Retina (tissue), 1 donor: ENCODE measurements at regions not wholly inside any gene's neighbourhood (a gene's known extent, or its start where the extent isn't known, plus 50 kb on each side); places are given as distances from the start of the nearest gene placed in this dataset.

Experiments
- DNase-seq: peaks from one replicate; pipeline ENCODE4 v3.0.0-alpha.2; 2016

DNA sequence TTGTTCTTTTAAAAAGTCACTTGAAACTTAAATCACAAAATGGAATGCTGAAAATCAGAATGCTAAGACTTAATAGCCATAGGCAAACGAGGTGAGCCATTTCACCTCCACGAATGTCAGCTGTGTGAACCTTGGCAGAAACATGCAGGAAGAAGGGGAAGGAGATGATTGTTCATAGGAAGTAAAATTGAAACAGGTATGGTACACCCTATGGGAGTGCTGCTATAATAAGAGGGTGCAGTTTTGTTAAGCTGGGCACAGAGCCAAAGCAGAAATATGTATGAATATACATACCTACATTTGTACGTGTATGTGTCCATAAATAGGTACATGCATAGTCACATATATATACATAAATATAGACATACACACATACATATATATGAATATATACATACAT, 51.0 kb upstream of the SPINK5 start:
- no peak for DNase-seq

DNA sequence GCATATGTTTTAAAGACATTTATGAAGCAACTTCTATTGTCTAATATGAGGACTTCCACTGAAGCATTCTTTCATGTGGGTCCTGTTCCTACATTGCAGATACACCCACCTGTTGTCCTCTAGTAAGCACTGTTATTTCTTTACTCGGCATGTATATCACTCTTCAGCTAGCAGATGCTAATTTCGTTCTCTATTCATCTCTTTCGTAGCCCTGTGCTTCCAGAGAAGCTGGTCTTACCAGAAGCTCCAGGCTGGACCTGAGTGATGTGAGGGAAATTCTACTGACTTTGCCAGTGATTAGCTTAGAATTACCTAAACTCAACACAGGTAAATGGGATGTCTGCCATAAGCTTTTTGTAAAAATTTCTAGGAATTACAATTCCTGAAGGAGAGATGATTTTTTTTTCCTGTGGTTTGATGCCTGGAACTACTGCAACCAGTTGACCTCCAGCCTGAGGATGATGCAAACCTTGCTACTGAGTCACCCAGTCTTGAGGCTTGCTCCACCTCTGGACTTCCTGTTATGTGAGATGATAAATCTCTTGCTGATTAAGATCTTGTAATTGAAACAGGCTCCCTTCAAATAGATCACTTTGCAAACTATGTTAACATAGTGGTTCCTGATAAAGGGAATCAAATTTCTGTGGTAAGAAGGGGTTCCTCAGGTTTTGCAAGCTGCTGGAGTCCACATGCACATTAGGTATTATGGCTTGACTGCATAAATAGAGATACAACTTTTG, 52.2 kb upstream of the SPINK5 start:
- DNase-seq: no peak

DNA sequence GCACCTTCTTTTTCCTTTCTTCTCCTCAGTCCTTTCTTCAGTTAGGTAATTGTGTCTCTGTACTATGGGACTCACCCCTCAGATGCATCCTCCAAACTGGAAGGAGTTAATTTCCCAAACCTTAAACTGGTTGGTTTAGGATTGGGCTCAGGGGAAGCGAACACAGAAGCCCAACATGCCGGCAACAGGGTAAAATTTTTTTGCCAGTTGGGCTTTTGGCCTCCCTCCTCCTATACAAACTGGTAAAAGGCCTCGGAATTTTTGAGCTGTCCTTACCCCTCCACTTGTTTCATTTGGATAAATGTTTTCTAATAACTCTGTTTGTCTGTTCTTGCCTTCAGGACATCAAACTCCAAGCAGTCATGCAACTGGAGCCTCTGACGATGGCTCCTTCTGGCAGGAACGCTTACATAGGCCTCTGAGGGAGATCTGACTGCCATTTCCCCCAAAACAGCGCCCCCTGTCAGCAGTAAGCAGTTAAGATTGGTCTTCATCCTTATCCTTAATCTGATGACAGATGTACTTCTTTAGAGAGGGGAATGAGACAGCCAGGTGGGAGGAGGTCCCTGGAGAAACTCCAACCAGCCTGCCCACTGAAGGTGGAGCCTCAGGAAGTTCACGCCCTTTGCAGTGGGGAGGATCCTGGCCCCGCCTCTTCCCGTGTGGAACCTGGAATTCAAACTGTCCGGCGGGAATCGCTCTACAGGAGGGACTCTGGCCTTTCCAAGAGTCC, 57.8 kb upstream of the SPINK5 start:
- DNase-seq: no peak

DNA sequence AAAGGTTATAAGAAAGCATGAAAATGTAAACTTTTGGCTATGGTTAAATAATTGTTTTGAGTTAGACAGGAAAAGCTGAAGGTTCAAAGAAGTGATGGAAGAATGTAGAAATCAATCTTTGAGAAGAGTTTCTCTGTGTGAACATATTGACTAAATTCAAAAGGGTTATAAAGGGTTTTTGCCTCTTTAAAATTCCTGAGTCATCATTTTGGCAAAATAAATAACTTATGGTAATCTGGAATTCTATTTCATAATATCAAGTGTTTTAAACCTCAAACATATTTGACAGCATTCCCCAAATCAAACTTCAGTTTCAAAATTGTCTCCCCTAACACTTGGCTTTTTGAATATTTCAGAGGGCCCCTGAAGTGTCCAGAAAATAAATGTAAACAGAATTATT, 60.6 kb upstream of the SPINK5 start:
- DNase-seq: no peak

DNA sequence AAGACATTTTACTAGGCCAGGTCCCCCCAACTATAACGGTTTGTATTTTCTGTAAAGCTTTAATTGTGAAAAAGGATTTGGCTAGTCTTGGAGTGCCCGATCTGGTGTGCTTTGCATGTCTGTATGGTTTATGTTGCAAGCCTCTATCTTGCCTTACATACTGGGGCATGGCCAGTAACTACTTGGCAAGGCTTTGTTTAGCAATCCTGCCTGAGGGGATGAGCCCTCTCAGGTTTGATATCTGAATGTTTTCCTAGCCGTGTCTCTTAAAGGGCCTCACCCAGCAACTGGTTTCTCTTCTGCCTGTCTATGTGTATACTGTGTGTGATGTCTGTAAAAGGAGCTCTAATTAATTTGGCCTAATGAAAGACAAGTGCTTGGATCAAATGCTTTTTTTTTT, 61.3 kb upstream of the SPINK5 start:
- no peak for DNase-seq

DNA sequence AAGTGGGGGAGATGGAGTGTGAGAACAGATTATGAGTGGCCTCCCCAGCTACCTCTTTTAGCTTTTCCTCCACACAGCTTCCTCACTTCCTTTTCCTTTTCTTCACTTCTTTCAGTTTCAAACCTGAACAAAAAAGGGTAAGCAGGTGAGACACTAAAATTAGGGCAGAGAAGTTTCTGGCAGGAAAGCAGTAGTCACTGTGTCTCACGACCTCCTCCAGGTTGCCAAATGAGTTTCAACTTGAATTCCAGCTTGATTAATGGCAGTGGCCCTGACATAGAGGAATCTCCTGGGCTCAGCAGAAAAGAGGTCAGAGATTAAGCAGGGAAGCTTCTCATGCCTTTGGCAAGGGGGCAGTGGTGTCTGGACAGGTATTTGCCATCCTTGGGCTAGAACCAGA, 63.7 kb upstream of the SPINK5 start:
- DNase-seq: no peak

DNA sequence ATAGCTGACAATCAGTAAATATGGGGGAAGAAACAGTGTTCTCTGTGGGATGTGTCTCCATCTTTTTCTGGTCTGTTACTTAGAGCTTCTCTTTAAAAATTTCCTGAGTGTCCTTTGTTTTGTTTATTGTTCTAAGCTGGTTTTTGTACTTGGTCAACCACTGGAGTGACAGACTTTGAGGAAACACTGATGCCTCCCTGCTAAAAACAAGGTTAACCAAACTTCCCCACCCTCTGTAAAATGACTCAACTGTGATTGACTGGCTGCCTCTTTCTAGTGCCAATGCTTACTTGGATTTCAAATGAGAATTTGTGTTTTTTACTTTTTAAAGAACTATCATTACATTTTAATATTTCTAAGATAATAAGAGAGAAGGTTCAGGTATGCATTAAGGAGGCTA, 65.1 kb upstream of the SPINK5 start:
- no peak for DNase-seq

DNA sequence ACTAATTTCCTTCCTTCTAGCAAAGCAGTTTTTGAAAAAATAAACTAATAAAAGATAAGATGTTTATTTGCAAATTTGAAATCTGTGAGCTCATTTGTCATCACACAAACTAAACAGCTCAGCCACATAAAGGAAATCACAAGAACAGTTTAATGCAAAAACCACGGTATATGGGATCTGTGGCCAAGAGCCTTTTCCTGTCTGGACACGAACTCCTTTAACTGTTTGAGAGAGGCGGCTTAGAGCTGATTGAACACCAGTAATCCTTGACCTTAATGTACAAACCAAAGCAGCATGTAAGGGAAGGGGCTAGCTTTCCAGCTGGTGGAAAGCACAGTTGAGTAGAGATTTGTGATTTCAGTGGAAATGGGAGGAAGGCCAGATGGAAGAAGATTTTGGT, 66.3 kb upstream of the SPINK5 start:
- no peak for DNase-seq

DNA sequence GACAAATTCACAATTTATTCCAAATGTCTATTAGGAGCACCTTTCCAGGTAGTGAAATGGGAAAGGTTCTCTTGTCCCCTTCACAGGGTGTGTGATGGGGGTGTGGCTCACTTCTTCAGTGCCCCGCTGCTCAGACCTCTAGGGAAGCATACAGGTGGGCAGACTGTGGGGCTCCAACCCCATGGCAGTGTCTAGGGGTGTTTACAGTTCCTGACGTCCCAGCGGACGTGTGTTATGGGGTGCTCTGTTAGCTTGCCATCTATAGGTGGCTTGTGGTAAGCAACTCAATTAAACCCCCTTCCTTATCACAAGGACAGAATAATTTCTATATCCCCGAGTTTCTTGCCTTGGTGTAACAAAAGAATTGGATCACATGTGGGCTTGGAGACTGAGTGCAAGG, 67.4 kb upstream of the SPINK5 start:
- no peak for DNase-seq

DNA sequence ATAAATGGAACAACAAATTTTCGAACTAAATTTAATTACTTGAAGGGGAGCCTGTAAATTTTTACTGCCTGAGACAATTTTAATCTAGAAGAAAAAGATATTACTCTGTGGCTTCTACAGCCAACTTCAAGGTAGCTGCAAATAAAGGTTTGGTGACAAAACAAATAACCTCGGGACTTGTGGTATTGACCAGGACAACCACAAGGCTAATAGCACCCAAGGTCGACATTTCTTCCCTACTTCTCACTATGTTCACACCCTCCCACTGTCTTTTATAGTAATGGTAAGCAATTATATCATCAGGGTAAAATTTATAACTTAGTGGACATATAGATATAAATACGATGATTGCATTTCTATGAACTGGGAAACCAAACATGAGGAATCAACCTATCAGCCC, 67.9 kb upstream of the SPINK5 start:
- DNase-seq: no peak

DNA sequence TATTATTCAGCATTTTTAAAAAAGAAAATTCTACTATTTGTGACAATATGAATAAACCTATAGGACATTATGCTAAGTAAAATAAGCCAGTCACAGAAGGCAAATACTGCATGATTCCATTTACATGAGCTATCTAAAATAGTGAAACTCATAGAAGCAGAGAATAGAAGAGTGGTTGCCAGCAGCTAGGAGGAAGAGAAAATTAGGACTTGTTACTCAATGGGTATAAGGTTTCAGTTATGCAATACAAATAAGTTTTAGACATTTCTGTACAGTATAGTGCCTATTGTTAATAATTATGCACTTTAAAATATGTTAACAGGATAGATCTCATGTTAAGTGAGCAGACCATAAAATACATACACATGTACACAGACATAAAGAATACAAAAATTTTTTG, 73.8 kb upstream of the SPINK5 start:
- DNase-seq: no peak

DNA sequence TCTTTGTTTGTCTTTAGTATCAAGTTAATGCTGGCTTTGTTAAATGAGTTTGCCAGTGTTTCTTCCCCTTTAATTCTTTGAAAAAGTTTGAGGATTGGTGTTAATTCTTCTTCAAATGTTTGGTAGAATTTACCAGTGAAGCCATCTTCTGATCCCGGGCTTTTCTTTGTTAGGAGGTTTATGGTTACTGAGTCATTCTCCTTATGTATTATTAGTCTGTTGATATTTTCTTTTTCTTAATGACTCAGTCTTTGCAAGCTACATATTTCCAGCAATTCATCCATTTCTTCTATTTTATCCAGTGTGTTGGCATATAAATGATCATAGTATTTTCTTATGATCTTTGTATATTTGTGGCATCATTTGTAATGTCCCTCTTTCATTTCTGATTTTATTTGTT, 74.5 kb upstream of the SPINK5 start:
- no peak for DNase-seq

DNA sequence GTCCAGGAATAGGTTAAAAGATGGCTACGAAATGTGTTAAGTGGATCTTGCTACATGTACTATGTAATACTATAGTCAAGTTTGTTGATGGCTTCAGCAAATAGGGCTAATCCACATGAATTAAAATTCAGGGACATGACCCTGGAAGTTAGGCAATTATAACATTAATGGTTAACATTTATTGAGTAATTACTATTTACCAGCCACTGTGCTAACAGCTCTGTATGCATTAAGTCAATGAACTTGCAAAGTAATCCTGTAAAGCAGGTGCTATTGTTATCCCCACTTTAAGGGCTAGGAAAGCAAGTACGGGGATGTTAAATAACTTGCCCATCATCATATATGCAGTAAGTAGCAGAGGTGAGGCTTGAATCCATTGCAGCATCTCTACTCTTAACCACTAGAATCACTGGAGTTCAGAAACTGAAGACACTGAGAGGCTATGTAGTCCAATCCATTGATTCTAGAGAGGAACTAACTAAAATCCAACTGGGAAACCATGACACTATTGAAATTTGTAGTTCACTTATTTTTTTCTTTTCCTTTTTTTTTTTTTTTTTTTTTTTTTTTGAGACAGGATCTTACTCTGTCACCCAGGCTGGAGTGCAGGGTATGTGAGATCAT, 77.5 kb upstream of the SPINK5 start:
- no peak for DNase-seq

DNA sequence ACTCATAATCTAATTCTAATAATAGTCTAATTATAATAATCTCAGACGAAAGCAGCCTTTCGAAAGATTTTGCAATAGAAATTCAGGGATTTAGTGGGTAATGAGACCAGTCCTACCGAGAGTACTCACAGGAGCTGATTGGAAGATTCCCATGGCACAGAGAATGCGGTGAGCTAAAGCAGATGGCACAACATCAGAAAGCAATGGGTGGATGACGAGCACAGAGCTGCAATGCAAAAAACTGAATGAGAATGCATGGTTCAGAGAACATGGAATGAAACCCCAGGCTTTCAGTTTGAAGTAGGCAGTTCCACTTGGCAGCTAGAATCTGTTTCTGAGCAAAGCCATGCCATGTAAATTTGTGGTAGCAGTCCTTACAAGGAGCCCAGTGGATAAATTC, 78.2 kb upstream of the SPINK5 start:
- DNase-seq: no peak

DNA sequence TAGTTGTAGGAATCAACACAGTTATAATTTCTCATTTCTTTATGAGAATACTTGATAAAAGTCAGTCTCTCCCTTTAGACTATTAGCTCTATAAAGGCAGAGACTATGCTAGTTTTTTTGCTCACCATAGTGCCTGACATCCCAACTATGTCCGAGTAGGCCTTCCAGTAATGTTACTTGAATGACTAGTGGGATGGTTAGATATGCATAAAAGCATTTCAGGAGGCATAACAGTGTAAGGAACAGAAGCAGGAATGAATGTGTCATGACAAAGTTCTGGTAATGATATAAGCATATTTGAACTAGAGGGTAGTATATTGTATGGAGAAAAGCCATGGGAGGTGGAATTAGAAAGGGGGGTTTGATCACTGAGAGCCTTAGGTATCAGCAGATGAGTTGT, 77.4 kb upstream of the C5orf46 start:
- DNase-seq: no peak

DNA sequence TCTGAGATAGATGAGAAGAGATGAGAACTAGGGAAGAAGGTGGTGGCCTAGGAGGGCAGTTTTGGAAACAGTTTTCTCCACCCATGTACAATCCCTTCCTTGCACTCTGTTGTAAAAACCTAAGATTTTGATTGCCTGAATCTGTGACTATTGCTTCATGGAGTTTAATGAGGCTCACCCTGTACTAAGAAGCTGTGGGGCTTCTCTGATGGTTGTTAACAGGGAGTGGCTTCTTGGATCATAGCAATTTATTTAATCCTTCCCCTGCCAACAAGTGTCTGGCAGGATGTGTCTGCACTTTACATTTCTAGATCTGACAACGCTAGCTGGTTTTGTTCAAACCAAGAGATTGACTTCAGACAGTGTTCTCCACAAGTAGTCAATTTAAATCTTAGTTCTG, 74.7 kb upstream of the C5orf46 start:
- DNase-seq: no peak

DNA sequence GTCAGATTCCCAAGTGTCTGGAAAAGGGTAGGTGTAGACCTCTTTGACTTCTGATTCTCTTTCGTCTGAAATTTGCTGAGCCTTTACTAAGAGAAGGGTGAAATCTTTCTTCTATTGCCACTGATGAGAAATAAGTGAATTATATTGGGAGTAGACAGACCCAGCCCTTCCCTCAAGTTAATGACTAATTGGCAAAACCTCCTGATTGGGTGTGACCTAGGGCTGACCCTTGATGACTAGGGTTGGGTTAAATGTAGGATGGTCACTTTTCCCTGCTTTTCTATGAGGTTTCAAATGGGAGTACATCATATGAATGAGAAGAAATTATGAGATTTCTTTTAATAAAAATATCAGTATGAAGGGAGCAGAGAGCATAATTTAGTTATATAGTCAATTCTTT, 73.4 kb upstream of the C5orf46 start:
- no peak for DNase-seq

DNA sequence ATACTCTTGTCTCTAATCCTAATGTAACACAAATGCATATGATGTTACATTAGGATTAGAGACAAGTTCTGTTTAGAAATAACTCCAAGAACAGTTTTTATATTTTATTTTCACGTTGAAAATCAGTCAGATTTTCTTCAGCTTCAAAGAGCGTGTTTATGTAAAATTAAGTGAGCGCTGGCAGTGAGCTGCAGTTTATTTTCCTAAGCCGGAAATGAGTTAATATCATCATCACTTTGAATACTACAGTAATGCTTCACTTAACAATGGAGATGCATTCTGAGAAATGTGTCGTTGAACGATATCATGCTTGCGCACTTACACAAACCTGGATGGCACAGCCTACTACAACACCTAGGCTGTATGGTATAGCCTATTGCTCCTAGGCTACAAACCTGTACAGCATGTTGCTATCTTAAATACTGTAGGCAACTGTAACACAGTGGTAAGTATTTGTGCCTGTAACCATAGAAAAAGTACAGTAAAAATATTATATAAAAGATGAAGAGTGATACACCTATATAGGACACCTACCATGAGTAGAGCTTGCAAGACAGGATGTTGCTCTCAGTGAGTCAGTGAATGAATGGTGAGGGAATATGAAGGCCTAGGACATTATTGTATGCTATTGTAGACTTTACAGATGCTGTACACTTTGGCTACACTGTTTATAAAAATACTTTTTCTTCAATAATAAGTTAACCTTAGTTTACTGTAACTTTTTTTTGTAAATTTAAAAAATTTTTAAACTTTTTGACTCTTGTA, 65.9 kb upstream of the C5orf46 start:
- no peak for DNase-seq

DNA sequence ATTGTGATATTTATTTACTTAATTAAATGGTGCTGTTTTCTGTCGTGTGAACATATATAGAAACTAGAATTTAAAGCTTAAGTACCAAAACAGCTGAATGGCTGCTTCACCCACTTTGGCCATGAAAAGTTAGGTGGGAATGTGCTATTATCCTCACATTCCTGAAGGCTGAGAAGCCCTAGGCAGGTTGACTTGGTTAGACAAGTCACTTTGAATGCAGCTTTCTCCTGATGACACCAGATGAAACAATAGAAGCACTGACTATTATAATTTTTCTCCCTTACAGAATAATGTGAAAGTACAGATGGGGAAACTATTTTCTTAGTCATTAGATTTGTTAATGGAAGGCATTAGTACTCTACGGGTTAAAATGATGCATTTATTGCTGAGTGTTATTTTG, 65.1 kb upstream of the C5orf46 start:
- DNase-seq: no peak

DNA sequence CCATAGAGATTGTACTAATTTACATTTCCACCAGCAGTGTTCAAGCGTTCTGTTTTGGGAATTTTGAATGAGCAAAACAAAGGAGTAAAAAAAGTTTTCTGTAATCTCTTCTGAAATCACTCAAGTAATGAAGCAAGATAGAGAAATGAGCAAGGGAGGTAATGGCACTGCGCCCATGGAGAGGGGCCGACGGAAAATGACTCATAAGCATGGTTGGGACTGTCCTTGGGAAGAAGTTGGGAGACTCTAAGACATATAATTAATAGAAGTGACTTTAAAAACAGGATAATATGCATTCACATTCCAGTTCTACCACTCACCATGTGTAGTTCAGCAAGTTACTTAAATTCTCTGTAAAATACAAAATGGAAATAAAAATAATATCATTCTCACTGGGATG, 62.5 kb upstream of the C5orf46 start:
- no peak for DNase-seq

DNA sequence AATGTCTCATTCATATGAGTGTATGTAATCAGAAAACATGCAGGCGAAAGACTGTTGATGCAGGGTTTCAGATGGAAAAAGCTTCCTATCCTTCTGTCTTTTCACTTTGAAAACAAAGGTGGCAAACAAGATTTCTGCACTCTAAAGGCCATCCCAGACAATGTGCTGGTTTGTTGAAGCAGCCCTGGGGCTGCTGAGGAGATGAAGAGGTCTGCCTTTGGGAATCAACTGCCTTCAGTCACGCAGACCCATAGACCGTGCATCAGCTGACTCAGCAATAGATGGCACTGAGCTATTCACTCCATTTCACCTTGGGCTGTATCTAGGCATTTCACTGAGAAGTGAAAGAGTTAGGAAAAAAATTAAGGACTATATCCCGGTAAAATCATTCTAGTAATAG, 60.5 kb upstream of the C5orf46 start:
- DNase-seq: no peak

DNA sequence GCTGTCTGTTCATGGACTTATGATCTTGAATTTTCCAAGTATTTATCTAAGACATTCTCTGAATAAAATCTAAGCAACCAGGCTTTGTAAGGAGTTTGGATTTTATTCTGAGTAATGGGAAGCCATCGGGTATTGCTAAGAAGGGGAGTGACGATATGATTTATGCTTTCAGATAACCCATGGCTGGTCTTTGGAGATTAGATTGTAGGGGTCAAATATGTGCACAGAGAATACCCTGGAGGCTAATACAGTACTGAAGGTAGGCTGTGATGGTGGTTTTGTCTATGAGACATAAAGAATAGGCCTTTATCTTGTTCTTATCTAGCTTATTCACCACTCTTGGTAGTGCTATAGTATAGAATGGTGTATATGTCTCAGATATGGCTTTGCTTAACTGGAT, 60.0 kb upstream of the C5orf46 start:
- no peak for DNase-seq

DNA sequence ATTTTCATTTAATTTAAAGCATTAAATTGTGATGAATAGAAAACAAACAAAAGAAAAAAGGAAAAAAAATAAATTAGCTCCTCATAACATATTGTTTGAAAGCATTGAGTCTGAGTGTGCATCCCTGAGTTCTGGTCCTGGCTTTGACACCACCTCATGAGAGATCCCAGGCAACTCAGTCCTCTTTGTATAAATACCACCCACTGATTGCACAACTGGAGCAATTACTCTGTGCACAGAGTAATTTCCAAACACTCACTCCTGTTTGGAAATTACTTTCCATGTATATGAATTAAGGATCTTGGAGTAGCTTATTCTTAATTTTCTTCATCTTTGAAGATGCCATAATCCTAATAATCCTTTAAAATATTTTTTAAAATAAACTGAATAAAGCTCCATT, 59.4 kb upstream of the C5orf46 start:
- no peak for DNase-seq
